ENCODE measurements at regions not wholly inside any gene's neighbourhood (a gene's known extent, or its start where the extent isn't known, plus 50 kb on each side); places are given as distances from the start of the nearest gene placed in this dataset.

GRCh38 chr3:95354489-95354888 is 1291.6 kb downstream of the NSUN3 start:
- H3K36me3 ChIP-seq (ENCODE audit: insufficient read depth, low read length), result no peaks in the 10 kb centered on the region
- no peaks in the 10 kb centered on the region for H3K27me3 ChIP-seq (ENCODE audit: control insufficient read depth in 1 of 2, insufficient read depth in 2 of 2, low read length in 2 of 2)
- Mint-ChIP-seq H3K27ac (no peak overlapping the region), H3K9me3 (peaks cover 6% of the 10 kb centered on the region), H3K4me1 (ENCODE audit: low read depth) (no peaks in the 10 kb centered on the region), H3K4me3 (no peak overlapping the region), H3K27me3 (no peaks in the 10 kb centered on the region), H3K36me3 (ENCODE audit: low read depth) (no peaks in the 10 kb centered on the region)
- no peak for TF ChIP-seq CTCF (IDR thresholded peaks at IDR 0.05)
- no peaks in the 10 kb centered on the region for H3K4me1 ChIP-seq (ENCODE audit: insufficient read depth, low read length)
- ATAC-seq (ENCODE audit: poor library complexity) (no peak), DNase-seq (no peak)
- CTCF ChIA-PET, result no interaction called here
- H3K9me3 ChIP-seq (ENCODE audit: control insufficient read depth in 1 of 2, insufficient read depth in 1 of 2, low read length in 2 of 2), result peaks cover 4 to 11% of the 10 kb centered on the region in 2 experiments
- H3K27ac ChIP-seq (ENCODE audit: low read depth in 1 of 2, low read length in 2 of 2), result no peak overlapping the region
- POLR2A ChIA-PET, result no interaction called here
- intact Hi-C loops (cut with DNase I, micrococcal nuclease), result no loop called here
- H3K4me3 ChIP-seq (ENCODE audit: low read length), result no peak overlapping the region

GRCh38 chr3:95356764-95357501 is 1294.1 kb downstream of the NSUN3 start:
- H3K4me1 Mint-ChIP-seq (ENCODE audit: low read depth), result no peaks in the 10 kb centered on the region
- ATAC-seq (ENCODE audit: poor library complexity), result no peak
- Histone ChIP-seq H3K4me3 (ENCODE audit: low read length) (no peak overlapping the region), H3K36me3 (ENCODE audit: insufficient read depth, low read length) (no peaks in the 10 kb centered on the region), H3K4me1 (ENCODE audit: insufficient read depth, low read length) (no peaks in the 10 kb centered on the region), H3K27me3 (ENCODE audit: control insufficient read depth in 1 of 2, insufficient read depth in 2 of 2, low read length in 2 of 2) (no peaks in the 10 kb centered on the region), H3K27ac (ENCODE audit: low read depth in 1 of 2, low read length in 2 of 2) (no peak overlapping the region), H3K9me3 (ENCODE audit: control insufficient read depth in 1 of 2, insufficient read depth in 1 of 2, low read length in 2 of 2) (peaks cover 4 to 6% of the 10 kb centered on the region in 2 experiments)
- no peak overlapping the region for H3K4me3 Mint-ChIP-seq
- H3K27me3 Mint-ChIP-seq, result no peaks in the 10 kb centered on the region
- CTCF ChIA-PET, result no interaction called here
- no peaks in the 10 kb centered on the region for H3K36me3 Mint-ChIP-seq (ENCODE audit: low read depth)
- intact Hi-C loops (cut with DNase I, micrococcal nuclease), result no loop called here
- H3K9me3 Mint-ChIP-seq, result peaks cover 4% of the 10 kb centered on the region
- DNase-seq, result no peak
- POLR2A ChIA-PET, result no interaction called here
- no peak for TF ChIP-seq CTCF (IDR thresholded peaks at IDR 0.05)
- no peak overlapping the region for H3K27ac Mint-ChIP-seq

- Histone ChIP-seq H3K36me3 (ENCODE audit: insufficient read depth, low read length) (no peaks in the 10 kb centered on the region), H3K27me3 (ENCODE audit: control insufficient read depth in 1 of 2, insufficient read depth in 2 of 2, low read length in 2 of 2) (no peaks in the 10 kb centered on the region), H3K27ac (ENCODE audit: low read depth in 1 of 2, low read length in 2 of 2) (no peak overlapping the region), H3K9me3 (ENCODE audit: control insufficient read depth in 1 of 2, insufficient read depth in 1 of 2, low read length in 2 of 2) (peaks cover 0 to 5% of the 10 kb centered on the region in 2 experiments), H3K4me3 (ENCODE audit: low read length) (no peak overlapping the region), H3K4me1 (ENCODE audit: insufficient read depth, low read length) (no peaks in the 10 kb centered on the region)
- H3K9me3 Mint-ChIP-seq, result no peaks in the 10 kb centered on the region
- DNase-seq, result no peak
- no peak for ATAC-seq (ENCODE audit: poor library complexity)
- H3K4me3 Mint-ChIP-seq, result no peak overlapping the region
- no peaks in the 10 kb centered on the region for H3K4me1 Mint-ChIP-seq (ENCODE audit: low read depth)
- ChIA-PET CTCF (no interaction called here), POLR2A (no interaction called here)
- intact Hi-C loops (cut with DNase I, micrococcal nuclease), result no loop called here
- no peak for TF ChIP-seq CTCF (IDR thresholded peaks at IDR 0.05)
- no peaks in the 10 kb centered on the region for H3K27me3 Mint-ChIP-seq
- no peaks in the 10 kb centered on the region for H3K36me3 Mint-ChIP-seq (ENCODE audit: low read depth)
- no peak overlapping the region for H3K27ac Mint-ChIP-seq
Measured at GRCh38 chr3:95387242-95388021, 1324.6 kb downstream of the NSUN3 start.
